HepG2 (cell line): ENCODE measurements at regions not wholly inside any gene's neighbourhood (a gene's known extent, or its start where the extent isn't known, plus 50 kb on each side); places are given as distances from the start of the nearest gene placed in this dataset.

ENCODE experiments used
- MAX ChIP-seq: IDR thresholded peaks from 2 replicates; pipeline ENCODE4 v1.6.1; 2012; ENCODE audit warnings: inconsistent platforms
- NFATC3 ChIP-seq: sonication (generic); formaldehyde crosslinking; IDR thresholded peaks from 2 replicates; pipeline ENCODE4 v1.5.1; 2020; ENCODE audit warnings: mild to moderate bottlenecking, missing genetic modification reagents
- POLR2G ChIP-seq: fragments of 200-400 bp; formaldehyde crosslinking; IDR thresholded peaks from 2 replicates; pipeline ENCODE4 v1.6.1; 2018; ENCODE audit warnings: mild to moderate bottlenecking, low read depth, low read length, moderate library complexity
- ZNF484 ChIP-seq: sonication (generic); formaldehyde crosslinking; IDR thresholded peaks from 2 replicates; pipeline ENCODE4 v1.5.1; 2020; ENCODE audit warnings: mild to moderate bottlenecking, low read depth, missing genetic modification reagents, borderline replicate concordance
- TF ChIP-seq, protein P1 (sequence below): sonication (generic); formaldehyde crosslinking; IDR thresholded peaks from 2 replicates; pipeline ENCODE4 v1.5.0; 2020; ENCODE audit warnings: mild to moderate bottlenecking, missing genetic modification reagents, moderate library complexity

- TF ChIP-seq, protein P1, sequence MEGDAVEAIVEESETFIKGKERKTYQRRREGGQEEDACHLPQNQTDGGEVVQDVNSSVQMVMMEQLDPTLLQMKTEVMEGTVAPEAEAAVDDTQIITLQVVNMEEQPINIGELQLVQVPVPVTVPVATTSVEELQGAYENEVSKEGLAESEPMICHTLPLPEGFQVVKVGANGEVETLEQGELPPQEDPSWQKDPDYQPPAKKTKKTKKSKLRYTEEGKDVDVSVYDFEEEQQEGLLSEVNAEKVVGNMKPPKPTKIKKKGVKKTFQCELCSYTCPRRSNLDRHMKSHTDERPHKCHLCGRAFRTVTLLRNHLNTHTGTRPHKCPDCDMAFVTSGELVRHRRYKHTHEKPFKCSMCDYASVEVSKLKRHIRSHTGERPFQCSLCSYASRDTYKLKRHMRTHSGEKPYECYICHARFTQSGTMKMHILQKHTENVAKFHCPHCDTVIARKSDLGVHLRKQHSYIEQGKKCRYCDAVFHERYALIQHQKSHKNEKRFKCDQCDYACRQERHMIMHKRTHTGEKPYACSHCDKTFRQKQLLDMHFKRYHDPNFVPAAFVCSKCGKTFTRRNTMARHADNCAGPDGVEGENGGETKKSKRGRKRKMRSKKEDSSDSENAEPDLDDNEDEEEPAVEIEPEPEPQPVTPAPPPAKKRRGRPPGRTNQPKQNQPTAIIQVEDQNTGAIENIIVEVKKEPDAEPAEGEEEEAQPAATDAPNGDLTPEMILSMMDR, result 0 out of 2 replicates have a peak, but pooled peaks have one; percentile 13
- TF ChIP-seq ZNF484 (CRISPR knock-in tag), result no peak
- TF ChIP-seq NFATC3 (CRISPR knock-in tag), result no peak
- TF ChIP-seq POLR2G, result no peak
- TF ChIP-seq MAX, result no peak
Measured at GRCh38 chr2:239602290-239603282, 201.8 kb upstream of the HDAC4 start.
